Stimulated activated CD8-positive, alpha-beta memory T cell treated with anti-CD3 and anti-CD28 coated beads, Interleukin-15, amount 100 ng/mL, for 24 hours (primary cell): ENCODE measurements at regions not wholly inside any gene's neighbourhood (a gene's known extent, or its start where the extent isn't known, plus 50 kb on each side); places are given as distances from the start of the nearest gene placed in this dataset.
A peak's percentile ranks its signal among the peaks of the same experiment; 100 is the strongest.

Source experiments
- DNase-seq: peaks from one replicate; pipeline ENCODE4 v3.0.0-alpha.2; 2020; ENCODE audit warnings: low read depth

DNA sequence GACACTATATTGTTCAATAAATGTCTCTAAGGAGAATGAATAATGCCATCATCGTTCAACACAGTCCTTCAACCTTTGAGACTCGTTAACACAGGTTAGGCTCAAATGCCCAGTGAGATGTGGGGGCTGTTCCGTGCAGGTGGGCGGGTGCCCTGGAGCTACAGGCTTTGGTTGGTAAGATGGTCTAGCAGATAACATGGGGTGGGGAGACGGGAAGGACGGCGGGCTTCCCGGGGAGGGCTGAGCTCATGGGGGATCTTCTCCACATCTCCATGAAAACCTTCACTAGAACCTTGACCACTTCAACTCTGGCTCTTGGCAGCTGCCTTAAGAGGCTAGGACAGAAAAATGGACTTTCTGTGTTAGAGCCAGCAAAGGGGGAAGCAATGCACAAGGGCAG, 134.1 kb upstream of the TCERG1L start:
- no peak for DNase-seq

DNA sequence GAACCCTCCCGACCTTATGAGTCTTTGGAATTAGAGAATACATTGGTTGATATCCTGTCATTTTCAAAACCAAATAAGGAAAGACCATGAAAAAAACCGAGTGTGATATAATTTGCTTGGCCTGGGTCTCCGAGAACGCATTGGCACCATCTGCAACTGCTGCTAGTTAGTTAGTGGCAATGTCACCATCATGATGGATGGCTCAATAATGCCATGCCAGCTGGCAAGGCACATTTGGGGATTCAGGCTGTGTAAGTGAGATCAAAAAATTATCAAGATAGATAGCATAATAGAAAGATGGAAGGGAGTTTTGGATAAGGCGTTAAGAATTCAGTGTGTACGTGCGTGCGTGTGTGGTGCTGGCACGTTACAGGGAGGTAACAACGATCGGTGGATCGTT, 134.7 kb upstream of the TCERG1L start:
- no peak for DNase-seq

DNA sequence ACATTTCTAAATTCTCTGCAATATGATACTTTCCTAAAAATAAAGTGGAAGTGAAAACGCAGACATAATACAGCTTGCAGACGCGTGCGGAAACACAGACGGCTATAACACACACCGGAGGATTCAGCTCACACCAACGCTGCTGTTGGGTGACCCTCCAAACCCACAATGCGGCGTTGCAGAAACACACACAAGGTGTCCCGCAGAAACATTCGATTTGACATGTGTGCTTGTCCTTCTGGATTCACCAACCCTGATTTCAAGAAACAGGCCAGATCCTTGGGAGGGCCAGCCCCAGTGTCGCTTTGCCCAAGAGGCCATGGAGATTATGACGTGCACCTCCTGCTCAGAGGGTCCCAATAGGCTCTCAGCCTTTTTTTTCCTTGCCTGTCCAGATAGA, 136.7 kb upstream of the TCERG1L start:
- DNase-seq = no peak

DNA sequence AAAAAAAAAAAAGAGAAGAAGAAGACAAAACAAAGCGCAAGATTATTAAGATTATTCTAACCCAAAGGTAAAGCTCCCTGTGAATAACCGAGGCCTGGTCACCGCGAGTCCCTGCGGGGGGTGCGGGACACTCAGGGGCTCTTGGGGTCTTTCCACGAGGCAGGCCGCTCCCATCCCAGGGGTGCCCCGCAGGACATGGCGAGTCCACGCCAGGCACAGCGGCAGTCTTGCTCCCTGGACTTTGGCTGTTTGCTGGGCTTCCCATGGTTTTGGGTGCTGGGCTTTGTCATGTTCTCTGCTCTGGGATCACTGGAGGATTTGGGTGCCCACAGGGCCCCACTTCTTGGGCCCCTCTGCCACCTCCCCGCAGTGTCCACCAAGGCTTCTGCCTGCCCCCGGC, 137.4 kb upstream of the TCERG1L start:
- DNase-seq = no peak

DNA sequence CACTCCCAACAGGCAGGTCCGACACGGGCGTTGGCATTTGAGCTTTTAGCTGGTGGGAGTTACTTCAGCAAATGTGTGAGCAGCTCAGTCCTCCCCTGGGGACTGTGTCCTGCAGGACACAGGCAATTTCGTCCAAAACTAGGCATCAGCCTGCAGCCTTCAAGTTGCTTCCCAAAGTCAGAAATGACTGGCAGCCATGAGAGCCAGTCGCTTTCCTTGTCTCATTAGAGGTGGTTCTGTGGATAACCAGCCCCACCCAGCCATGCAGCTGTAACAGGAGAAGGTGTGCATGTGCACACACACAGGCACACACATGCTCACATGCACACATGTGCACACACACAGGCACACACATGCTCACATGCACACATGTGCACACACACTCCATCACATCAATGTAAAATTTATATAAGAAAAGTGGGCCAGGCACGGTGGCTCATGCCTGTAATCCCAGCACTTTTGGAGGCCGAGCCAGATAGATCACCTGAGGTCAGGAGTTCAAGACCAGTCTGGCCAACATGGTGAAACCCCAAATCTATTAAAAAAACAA, 138.8 kb upstream of the TCERG1L start:
- DNase-seq = no peak

DNA sequence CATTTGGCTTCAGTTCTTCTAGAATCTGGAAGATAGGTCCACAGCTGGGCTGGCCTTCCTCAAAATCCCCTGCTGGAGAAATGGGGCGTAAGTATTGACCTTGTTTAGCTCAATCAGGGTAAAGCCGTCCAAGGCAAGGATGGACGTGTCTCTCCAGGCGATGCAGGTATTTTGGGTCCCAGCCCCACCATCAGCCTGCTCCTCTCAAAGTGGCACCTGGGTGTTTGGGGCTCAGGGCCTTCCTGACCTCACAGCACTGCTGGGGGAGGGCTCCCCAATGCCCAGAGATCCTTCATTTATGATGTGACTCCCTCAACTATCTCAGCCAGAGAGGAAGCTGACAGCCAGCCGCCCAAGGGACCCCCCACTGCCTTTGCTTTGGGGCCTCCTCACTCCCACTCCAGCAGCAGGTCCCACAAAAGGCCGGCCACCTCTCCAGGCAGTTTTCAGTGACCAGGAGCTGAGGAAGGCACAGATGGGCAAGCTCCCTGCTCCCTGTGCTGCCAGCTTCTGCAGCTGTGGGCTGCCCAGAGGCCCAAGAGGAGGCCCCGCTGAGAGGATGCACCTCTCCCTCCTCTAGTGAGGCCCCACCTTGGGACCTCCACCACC, 140.0 kb upstream of the TCERG1L start:
- DNase-seq = no peak

DNA sequence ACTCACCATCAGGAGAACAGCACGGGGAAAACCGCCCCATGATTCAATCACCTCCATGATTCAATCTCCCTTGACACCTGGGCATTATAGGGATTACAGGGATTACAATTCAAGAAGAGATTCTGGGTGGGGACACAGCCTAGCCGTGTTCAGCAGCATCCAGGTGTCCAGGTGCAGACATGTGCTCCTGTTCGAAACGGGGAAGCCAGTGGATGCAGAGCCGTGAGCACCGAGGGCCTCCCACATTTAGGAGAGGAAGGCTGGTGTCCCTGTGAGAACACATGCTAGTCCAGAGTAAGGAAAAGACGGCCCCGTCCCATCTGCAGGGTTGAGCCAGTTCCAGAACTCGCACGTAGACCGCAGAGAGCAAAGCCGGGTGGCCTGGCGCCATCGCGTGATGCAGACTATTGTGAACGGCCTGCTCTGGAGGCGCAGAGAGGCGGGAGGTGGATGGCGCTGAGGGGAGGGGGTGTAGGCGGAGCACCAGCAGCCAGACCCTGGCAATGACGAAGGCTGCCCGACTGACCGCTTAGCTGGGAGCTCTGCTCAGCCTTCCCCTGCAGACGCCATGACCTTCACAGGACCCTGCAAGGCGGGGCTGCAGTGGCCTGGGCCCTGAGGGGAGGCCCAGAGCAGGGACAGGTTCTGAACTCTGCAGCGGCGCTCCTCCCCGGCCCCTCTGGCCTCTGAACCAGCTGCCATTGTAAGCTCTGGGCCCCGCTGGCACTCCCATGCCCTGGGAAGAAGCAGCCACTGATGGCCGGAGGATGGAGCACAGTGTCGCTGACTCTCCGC, 141.6 kb upstream of the TCERG1L start:
- no peak for DNase-seq

DNA sequence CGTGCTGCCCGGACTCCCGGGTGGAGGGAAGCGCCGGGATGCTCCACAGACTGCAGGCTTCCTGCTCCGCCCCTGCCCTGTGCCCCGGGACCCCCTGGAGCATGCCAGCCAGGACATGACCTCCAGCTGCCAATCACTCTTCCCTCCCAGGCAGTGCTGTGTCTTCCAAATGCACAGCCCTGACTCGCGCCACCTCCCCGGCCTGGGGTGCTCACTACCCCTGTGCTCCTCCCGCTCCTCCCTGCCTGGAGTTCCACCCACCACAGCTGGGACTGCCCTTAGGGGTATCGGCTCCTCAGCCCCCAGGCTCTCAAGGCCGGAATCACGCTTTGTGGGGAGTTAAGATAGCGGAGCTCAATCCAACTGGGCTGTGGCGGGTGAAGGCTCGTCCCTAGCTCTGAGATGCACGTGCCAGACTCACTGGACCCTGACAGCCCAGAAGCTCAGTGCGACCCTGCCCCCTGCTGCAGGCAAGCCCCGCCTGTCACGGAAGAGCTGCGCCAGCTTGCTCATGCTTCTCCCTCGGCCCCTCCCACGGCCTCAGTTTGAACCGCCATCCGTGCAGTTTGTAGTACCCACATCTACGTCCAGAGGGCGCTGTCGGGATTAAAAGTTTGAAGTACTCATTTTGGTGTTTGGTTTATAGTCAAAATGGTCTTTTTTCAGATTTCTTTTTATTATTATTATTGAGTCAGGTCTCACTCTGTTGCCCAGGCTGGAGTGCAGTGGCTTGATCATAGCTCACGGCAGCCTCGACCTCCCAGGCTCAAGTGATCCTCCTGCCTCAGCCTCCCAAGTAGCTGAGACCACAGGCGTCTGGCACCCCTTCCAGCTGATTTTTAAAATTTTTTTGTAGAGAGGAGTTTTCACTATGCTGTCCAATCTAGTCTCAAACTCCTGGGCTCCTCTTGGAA, 142.5 kb upstream of the TCERG1L start:
- DNase-seq = peak; percentile 65

DNA sequence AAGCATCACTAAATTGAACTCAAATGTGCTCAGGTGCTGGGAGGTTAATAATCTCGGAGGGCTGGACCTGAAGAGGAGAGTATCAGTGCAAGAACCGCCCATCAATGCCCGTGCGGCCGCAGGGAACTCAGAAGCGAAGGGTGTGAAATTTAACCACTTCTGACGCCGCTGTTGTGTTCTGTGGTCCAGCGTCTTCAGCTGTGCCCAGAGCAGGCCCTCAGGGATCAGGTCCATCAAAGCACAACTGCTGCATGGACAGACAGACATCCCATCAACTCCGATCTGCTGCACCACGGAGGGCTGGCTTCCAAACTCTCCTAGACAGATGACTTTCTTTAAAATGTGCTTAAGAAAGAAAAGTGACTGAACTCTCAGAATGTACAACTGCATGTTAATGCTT, 144.9 kb upstream of the TCERG1L start:
- DNase-seq = no peak

DNA sequence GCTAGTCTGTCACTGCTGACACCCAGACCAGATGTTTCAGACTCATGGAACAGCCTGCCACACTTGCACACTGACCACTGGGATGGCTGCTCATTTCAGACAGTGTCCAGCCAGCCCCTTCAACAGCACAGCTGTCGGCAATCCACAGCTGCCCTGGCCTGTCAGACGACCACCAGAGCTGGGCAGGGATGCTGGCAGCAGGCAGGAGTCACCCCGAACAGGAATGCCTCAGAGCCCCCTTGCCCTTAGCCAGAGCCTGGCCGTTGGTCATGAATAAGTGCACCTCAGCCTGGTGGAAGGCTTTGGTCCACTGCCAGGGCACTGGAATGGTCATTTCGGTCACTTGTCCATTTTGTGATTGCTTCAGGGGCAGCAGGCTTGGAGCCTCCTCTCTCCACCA, 149.6 kb upstream of the TCERG1L start:
- DNase-seq = no peak

DNA sequence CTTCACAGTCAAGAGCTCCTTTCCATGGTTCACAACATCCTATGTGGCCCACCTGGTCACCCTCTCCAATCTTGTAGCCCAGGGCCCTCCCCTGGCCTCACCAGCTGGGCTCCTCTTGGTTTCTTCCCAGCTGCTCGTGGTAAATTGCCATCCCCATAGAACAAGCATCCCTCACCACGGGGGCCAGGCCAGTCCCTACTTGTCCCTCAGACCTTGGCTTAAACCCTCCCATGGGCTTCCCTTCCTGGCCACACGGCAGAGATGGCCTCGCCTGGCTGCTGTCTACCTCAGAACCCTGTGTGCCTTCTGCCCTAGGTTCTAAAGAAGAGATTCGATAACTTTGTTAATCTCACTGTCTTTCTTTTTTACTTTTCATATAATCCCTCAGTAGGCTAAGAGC, 153.3 kb upstream of the TCERG1L start:
- DNase-seq = no peak

DNA sequence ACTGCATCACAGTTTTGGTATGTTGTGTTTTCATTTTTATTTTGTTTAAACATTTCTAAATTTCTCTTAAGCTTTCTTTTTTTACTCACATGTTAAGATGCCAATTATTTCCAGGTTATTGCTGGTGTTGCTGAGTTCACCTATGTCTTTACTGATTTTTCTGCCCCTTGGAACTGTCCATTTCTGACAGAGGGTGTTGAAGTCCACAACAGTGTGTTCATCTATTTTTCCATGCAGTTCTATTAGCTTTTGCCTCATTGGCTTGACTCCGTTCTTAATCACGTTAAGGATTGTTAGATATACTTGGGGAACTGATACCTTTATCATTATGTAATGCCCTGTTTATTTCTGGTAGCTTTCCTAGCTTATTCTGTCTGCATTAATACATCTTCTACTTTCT, 158.0 kb upstream of the TCERG1L start:
- DNase-seq = no peak

DNA sequence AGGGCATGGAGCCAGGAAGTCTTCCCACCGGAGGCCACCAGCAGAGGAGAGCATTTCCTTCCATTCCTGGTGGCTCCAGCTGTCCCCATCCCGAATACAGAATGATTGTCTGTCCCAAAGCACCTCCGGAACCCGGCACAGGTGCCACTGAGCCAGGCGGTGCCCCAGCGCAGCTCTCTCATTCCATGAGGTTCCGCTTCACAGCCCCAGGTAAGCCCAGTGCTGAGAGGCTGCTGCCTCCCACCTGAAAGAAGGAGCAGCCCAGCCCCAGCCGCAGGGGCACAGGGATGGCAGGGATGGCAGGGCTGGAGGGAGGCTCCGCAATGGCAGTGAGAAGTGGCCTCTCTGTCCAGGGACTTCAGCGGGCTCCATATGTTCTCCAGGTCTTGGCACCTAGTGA, 162.1 kb upstream of the TCERG1L start:
- no peak for DNase-seq

DNA sequence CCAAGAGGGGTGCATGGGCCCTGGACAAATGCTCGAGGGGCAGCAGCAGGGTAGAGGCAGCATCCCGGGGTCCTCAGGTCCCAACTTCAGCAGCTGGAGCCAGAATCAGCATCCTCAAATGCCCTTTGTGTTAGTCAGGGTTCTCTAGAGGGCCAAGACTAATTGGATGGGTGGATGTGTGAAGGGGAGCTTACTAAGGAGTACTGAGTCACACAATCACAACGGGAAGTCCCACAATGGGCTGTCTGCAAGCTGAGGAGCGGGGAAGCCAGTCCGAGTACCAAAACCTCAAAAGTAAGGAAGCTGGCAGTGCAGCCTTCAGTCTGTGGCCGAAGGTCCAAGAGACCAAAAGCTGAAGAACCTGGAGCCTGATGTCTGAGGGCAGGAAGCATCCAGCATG, 162.9 kb upstream of the TCERG1L start:
- no peak for DNase-seq

DNA sequence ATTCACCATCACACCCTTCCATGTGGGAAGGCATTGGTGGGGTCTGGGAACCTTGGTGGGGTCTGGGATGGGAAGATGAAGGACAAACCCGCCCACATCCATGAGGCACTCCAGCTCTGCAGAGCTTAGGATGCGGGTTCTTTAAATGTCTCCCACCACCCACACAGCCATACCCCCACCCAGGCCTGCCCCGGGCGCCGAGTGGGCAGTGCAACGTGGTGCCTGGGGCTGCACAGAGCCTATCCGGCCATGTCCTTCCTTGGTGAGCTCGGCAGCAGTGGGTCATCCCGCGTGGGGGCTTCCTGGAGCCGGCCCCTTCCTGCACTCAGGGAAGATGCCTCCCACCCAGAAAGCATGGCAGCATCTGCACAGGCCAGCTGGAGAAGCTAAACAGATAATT, 163.5 kb upstream of the TCERG1L start:
- no peak for DNase-seq

DNA sequence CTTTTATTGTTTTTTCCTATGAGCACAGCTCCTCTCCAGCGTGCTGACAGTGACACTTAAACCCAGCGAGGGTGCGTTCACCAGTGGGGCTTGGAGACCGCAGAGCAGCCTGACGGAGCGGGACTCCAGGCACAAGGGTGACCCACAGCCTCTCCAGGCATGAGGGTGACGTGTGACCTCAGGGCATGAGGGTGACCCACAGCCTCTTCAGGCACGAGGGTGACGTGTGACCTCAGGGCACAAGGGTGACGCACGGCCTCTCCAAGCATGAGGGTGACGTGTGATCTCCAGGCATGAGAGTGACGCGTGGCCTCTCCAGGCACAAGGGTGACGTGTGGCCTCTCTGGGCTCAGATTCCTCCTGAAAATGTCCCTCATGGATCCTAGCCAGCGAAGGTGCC, 164.3 kb upstream of the TCERG1L start:
- no peak for DNase-seq

DNA sequence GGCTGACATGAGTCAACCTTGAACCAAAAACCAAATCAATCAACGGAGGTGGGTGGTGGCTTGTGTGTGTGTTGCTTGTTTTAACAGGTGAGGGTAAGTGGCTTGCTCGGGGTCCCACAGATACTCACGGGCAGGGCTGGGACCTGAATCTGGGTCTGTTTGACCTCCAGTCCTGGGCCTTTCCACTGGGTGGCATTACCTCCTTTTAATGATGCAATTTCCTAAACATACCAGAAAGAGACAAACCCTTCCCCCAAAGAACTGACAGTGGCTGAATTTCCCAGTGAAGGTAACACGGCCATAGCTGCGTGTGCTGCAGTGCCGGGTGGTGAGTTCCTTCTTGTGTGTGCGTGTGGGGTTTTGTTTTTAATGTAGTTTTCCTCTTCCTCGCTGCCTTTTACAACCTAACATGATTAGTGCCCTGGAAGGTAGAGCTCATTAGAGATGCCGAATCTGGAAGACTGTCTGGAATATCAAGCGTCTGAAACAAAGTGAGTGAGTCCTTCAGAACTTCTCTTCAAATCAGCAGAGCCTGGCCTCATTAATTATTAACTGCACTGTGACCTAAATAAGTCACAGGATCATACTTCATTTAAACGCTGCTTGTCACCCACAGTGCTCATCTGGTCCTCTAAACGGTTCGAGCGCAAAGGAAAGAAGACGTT, 166.1 kb upstream of the TCERG1L start:
- no peak for DNase-seq

DNA sequence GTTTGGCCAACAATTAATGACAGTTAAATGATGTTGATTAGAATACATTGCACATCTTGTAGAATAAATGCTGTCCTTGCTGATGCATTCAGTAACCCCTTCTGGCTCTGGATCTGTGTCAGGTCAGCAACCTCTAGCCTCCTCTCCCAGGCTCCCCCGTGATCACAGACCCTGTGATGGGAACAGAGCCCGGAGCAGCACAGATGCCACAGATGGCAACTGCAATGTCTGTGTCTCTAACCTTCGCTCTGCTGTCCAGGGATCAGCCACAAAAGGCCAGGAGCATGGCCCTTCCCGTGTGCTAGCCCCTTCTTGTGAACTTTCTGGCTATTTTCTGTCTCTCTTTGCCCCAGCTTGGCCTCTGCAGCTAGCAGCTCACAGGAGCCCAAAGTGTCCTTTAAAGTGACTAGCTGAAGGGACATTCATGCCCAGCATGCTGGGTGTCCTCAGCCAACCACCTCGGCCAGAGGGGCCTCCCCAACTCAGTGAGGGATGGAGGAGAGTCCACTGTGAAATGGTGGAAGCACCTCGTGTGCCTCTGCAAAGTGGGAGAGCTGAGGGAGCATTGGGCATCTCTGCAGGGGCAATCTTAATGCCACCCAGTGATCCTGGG, 167.0 kb upstream of the TCERG1L start:
- no peak for DNase-seq

DNA sequence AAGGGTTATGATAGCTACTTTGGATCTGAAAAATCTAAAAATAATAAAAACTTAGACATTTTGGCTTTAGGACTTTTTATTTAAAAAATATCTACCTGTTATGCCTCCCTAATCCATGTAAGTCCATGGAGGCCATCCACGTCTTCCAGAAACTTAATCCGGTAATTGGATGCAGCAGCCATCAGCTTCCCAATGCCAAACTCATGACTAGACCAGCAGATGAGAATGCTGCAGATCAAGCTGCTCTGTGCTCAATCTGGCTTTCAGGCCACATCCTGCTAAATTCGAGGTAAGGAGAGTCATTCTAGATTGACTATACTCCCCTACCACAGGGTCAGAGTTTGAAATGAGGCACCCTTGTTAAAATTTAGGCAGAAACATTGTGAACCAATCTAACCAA, 168.5 kb upstream of the TCERG1L start:
- DNase-seq = no peak

DNA sequence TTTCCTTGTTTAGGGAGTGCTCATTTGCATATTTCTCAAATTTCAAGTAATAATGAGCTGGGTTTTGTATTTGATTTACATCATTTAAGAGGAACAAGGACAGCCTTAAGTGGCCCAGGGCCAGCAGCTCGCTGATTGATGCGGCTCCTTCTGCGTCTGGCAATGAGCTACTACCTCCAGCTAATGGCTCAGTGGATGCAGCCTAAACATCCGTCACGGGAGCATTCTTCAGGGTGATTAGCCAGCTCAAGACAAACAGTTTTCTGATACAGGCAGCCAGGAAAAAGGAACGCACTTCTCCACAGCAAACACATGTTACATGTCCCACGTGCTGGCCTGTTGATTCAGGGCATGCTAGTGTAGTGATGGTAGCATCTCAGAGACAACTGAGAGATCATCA, 169.3 kb upstream of the TCERG1L start:
- DNase-seq = no peak

DNA sequence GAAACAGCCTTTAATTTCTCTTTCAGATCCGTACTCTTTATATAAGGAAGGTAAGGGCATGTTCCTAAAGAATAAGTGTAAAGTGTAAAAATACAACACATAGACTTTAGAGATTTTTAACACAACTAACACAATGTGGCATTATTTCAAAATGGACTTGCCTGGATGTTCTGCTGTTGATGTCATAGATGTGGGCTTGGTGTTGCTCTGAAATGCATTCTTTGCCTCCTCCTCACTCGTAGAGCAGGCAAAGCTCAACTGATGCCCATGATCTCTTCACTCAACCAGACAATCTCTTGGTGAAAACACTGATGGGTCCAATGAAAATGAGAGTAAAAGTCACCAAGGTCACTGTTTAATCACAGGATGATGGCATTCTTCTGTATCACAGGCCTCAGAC, 174.2 kb upstream of the TCERG1L start:
- DNase-seq = no peak

DNA sequence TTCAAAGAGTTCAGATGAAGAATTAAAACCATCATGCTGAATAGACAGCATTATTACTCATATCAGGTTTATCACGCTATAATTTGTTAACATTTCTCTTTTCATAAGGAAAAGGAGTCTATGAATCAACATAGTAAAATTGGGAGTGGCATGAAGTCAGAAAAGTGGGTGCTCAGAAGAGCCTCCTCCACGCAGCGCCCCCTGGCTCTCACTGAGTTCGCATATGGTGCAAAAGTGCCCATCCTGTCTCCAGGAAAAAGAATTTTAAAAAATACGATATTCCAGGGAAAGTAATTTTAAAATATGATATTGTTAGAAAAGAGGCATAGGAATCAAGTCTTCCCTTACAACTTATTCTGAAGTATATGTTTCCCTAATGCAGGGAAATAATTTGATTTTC, 176.3 kb upstream of the TCERG1L start:
- no peak for DNase-seq
